Cardiac septum (tissue), 1 donor: ENCODE measurements at regions not wholly inside any gene's neighbourhood (a gene's known extent, or its start where the extent isn't known, plus 50 kb on each side); places are given as distances from the start of the nearest gene placed in this dataset.
"Not testable (repeated sequence)": the region's sequence is repeated elsewhere in the genome, so short reads cannot be mapped to it uniquely, and the experiment has no call there.

Source experiments
- DNase-seq: peaks from one replicate; pipeline ENCODE4 v3.0.0-alpha.2; 2020; ENCODE audit warnings: low spot score
- intact Hi-C: fragments of 100-400 bp; cut with DNase I; formaldehyde crosslinking; loops from one replicate; pipeline ENCODE4 v1.14.0; 2022
- donor health status: DM: no; HTN: no; CAD: no.

DNA sequence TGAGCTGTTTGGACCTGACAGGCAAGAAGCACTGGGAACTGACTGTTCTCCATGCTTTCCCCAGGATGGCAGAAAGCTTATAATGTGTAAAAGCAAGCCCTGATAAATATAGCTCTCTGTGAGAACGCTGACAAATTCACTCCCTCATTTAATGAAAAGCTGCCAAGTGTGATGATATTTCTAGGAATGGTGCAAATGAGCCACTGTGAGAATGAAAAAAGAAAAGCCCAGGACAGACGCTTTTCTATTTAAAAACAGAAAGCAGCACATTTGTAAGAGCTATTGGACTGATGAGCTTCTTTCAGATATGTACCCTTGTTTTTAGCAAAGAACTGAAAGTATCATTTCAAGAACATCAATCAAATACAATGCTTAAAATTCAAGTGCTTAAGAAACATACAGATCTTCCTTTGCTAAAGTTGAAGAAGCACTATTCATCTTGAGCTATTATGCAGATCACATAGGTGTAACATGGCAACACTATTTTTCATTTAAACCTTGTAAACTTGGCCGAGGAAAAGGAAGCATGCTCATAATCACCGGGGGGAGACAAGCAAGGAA, 842.6 kb upstream of the ACO1 start:
- no peak for DNase-seq
- intact Hi-C loops, result no loop called here

GRCh38 chr9:31542384-31543055, 841.9 kb upstream of the ACO1 start:
- DNase-seq, result no peak
- intact Hi-C loops, result no loop called here

GRCh38 chr9:31554941-31555340, 829.5 kb upstream of the ACO1 start:
- DNase-seq, result no peak
- intact Hi-C loops, result no loop called here

GRCh38 chr9:31556667-31557463, 827.6 kb upstream of the ACO1 start:
- intact Hi-C loops, result no loop called here
- no peak for DNase-seq

DNA sequence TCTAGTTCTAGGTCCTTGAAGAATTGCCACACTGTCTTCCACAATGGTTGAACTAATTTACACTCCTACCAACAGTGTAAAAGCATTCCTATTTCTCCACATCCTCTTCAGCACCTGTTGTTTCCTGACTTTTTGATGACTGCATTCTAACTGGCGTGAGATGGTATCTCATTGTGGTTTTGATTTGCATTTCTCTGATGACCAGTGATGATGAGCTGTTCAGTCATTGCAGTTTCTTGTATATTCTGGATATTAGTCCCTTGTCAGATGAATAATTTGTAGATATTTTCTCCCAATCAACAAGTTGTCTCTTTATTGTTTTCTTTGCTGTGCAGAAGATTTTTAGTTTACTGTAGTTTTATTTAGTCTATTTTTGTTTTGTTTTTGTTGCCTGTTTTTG, 812.3 kb upstream of the ACO1 start:
- DNase-seq, intact Hi-C loops: not testable (repeated sequence)

DNA sequence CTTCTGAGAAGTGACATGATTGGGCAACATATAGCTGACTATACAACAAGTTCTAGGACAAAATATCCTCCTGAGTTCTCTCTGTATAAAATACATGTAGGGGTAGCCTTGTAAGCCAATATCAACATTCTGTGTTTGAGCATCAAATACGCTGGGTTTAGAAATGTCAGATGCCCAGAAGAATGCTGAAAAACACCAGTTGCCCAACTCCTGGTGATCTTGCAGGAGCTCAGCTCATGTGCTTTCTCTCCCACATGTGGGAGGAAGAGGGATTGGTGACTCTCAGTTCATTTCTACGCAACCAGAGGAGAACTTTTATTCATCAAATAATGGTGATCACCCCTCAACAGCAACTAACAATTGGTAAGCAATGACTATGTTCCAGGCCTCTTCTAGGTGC, 810.9 kb upstream of the ACO1 start:
- intact Hi-C loops, result no loop called here
- no peak for DNase-seq

DNA sequence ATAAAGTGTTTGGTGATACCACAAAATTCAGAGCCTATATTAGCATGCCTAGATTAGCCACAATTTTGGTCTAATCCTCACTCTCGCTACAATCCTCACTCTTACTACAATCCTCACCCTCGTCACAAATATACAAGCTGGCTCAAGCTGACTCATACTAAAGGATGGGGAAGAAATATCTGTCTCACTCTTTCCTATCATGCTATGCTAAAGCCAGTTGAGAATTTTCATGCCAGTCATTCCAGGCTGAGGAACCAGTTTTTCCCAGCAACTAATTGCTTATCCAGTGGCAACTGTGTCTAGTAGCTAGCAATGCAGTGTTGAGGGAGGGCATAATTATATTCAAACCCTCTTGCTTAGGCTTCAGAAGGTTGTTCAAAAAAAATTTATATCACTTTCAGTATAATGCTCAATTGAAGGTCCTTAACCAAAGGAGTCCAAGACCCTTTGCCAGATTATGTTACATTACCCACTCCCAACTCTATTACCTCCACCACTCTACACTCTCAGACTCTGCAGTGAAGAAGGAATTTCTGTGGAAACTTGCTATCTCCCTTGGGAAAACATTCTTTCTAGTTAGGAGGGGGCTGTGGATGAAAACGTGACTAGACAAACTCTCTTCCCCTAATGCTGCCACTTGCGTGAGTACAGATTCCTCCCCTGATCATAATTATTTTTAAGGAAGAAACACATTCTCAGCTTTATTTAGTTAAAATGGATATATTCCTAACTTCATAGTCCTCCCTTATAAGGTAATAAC, 810.3 kb upstream of the ACO1 start:
- no peak for DNase-seq
- intact Hi-C loops, result no loop called here

DNA sequence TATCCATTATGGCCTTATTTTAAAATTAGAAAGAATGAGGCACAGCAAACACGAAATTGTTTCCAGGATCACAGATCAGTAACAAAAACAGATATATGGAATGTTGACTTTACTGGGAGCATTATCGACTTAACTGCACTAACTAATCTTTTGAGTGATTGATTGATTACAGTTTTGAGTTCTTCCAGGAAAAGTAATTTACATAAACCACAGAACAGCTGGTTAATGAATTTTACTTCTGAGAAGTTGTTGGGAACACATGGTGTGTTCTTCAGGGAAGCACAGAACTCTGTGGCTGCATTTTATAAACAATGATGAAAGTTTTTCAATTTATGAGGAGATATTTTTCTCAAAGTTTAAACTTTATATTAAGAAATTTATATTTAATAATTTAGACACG, 802.4 kb upstream of the ACO1 start:
- intact Hi-C loops, result no loop called here

DNA sequence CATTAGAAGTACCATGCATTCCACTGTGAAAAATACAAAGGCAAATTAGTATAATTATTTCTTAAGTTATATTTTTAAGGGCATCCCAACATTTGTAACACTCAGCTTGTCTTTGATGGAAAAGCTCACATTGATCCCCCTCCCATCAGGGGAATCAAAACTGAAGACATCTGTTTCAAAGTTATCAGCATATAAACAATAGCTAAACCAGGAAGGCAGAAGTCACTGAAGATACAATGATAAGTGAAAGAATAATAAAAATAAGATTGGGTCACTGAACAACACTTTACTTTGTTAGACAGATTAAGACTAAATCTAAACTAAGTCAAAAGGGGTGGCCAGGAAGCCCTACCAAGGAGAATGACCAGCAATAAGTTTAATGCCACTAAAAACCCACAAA, 801.9 kb upstream of the ACO1 start:
- no peak for DNase-seq
- intact Hi-C loops, result no loop called here

More for the DNA sequence above, 802.4 kb upstream of the ACO1 start:
- DNase-seq, result no peak

DNA sequence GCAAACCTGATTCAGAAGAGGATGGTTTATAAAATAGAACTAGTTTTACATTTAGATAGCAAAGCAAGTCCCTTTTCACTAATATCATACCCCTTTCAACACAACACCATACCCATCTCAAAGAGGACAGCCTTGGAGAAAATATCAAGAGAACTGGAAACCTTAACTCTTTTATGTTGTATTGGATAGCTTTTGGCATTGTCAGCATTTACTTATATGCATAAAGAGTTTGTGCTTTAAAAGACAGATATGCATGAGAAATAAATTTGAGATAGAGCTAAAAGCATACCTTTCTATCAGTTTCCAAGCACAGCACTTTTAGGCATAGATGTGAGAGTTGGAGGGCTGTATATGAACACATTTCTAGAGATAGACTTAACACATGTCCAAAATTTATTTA, 799.3 kb upstream of the ACO1 start:
- intact Hi-C loops, result no loop called here
- DNase-seq, result no peak

DNA sequence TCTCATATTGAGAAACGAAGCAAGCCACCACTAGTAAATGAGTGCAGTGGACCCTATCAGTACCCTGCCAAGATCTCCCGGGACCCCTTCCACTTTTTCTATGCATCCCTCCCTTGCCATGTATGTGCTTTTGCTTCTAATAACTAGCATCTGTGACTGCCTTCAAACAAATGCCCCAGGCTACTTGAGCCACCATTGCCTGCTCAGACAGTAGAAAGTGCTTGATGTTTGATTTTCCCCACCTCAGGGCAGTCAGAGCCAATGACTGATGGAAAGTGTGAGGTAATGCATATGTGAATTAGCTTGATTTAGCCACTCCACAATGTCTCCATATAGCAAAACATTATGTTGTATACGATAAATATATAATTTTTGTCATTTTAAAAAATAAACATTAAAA, 797.3 kb upstream of the ACO1 start:
- intact Hi-C loops, result no loop called here
- DNase-seq, result no peak

GRCh38 chr9:31588006-31588405, 796.4 kb upstream of the ACO1 start:
- intact Hi-C loops, result no loop called here
- DNase-seq, result no peak

DNA sequence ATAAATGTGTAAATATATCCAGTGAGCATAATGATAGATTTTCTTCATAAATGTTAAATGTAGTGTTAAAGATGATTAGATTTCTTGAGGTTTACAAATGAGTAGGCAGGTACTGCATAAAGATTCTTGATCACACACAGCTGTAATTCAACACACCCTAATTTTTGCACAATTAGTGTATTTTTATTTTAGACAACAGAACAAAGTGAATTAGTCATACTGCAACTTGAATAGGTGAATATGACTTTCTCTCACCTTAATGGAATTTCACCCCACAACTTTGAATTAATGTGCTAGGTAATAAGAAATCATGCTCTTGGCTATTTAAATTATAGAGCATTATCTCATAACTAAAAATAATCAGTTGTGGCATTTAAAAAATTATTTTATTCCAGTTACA, 795.7 kb upstream of the ACO1 start:
- intact Hi-C loops, result no loop called here
- DNase-seq, result no peak

DNA sequence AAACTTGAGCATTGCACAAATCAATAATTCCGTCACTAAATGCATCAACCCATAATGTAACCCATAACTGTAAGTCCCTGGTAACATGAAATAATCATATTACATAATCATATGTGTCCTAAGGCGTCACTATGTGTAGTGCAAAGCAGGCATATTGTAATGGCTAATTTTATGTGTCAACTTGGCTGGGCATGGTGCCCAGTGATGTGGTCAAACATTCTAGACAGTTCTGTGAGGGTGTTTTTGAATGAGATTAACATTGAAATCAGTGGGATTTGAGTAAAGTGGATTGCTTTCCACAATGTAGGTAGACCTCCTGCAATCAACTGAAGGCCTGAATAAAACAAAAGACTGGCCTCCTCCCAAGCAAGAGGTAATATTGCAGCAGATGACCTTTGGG, 794.4 kb upstream of the ACO1 start:
- DNase-seq, result no peak
- intact Hi-C loops, result no loop called here

GRCh38 chr9:31597086-31597485, 787.4 kb upstream of the ACO1 start:
- DNase-seq, intact Hi-C loops: not testable (repeated sequence)

DNA sequence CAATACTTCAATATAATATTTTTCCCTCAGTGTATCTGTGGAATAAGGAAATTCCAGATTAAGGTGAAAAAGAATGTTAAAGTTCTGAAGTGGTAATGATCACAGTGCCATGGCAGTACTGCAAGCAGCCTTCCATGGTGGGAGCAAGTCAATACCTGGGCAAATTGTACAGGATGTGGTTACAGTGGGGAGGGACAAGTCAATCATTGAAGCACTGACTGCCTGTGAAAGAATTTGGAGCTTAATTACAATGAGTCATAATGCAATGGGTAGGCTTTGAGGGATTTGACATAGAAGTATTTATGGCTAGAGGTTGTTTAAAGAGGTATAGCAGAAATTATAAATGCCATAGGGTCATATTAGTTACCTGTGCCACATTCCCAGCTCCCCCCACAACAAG, 786.5 kb upstream of the ACO1 start:
- no peak for DNase-seq
- intact Hi-C loops, result no loop called here

DNA sequence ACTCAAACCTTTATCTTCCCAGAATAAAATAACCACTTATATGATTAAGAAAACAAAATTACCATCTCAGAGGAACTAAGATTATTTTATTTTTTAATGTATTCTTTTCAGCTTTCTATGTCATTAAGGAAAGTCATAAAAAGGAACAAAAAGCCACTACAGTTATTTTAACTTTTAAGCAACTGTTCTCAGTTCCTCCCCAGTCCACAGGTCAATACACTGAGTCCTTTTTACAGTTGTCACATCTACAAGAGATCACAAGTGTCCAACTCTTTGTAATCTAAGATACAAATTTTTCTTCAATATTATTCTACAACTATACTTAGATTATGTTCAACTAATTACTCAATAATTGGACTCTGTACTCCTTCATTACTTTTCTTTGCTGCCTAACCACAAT, 782.8 kb upstream of the ACO1 start:
- intact Hi-C loops, result no loop called here
- no peak for DNase-seq

DNA sequence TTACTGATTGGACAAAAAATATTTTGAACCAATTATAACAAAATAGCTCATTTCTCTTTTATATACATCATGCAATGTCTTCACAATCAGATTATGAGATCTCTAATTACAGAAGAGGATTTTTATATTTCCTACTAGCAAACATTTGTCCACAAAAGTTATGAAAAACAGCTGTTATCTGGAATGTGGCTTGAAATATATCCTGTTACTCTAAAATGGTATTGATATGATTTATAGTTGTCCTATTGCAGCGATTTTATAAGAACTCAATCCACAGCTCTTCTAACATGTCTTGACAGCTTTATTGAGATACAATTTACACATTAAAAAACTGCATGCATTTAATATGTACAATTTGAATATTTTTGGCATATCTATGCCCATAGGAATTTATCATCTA, 779.9 kb upstream of the ACO1 start:
- intact Hi-C loops, result no loop called here

DNA sequence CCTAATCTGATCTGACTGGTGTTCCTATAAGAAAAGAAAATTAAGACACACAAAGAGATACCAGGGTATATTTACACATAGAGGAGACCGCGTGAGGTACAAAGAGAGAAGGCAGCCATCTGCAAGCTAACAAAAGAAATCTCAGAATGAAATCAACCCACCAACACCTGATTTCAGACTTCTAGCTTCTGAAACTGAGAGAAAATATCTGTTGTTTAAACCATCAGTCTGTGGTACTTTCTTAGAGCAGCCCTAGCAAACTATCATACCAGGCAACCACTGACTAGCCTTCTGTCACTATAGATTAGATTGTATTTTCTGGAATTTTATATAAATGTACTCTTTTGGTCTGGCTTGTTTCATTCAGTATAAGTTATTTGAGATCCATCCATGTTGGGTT, 779.3 kb upstream of the ACO1 start:
- DNase-seq, result no peak
- intact Hi-C loops, result no loop called here

More for the DNA sequence above, 779.9 kb upstream of the ACO1 start:
- no peak for DNase-seq

GRCh38 chr9:31606678-31607077, 777.8 kb upstream of the ACO1 start:
- DNase-seq, result no peak
- intact Hi-C loops, result no loop called here
